NCI-H146 (cell line): ENCODE measurements at regions not wholly inside any gene's neighbourhood (a gene's known extent, or its start where the extent isn't known, plus 50 kb on each side); places are given as distances from the start of the nearest gene placed in this dataset.

Experiments
- DNase-seq: peaks from one replicate; lab custom pipeline; 2025; lab: John Stamatoyannopoulos, UW

DNA sequence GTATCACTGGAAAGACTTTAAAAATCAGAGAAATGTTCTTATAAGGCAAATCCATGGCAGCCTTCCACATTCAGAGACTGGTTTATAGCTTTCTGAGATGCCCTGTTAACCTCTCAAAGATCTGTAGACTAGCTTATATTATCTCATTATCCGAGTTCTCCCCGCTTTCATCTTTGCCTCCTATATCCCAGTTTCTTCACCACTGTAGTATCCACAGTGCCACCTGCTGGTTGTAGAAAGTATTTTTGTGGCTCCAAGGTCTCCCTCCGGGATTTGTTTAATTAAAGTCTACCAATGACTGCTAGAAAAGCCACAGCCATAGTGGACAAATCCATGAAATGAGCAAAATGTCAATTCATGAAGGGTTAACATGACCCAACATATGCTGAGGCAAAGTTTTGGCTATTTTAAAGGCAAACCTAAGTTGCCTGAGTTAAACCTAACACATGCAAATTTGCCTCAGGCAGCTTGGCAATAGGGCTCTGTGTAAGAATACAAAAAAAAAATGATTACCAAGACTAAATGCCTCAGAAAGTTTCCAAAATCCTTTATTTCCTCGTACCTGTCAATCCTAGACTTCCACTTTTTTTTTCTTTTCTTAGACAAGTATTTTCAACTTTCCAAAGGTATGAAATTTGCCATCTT, 218.8 kb upstream of the BMP4 start:
- DNase-seq = peak; percentile 26

DNA sequence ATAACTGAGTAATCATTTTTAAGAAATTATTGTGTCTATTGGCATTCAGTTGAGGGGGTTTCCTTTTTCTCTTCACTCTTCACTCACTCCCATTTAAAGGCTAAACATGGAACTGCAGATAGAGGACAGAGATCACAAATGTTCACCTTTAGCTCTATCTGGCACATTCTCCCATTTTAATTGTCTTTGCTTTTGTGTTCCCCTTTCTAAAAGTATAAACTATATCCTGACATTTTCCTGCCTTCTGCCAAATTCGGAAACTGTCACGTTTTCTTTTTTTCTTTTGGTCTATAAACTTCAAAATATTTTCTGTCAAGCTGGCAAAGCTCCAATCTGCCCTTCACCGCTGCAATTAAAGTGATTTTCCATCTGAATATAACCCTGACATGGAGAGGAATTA, 219.8 kb upstream of the CDKN3 start:
- no peak for DNase-seq

DNA sequence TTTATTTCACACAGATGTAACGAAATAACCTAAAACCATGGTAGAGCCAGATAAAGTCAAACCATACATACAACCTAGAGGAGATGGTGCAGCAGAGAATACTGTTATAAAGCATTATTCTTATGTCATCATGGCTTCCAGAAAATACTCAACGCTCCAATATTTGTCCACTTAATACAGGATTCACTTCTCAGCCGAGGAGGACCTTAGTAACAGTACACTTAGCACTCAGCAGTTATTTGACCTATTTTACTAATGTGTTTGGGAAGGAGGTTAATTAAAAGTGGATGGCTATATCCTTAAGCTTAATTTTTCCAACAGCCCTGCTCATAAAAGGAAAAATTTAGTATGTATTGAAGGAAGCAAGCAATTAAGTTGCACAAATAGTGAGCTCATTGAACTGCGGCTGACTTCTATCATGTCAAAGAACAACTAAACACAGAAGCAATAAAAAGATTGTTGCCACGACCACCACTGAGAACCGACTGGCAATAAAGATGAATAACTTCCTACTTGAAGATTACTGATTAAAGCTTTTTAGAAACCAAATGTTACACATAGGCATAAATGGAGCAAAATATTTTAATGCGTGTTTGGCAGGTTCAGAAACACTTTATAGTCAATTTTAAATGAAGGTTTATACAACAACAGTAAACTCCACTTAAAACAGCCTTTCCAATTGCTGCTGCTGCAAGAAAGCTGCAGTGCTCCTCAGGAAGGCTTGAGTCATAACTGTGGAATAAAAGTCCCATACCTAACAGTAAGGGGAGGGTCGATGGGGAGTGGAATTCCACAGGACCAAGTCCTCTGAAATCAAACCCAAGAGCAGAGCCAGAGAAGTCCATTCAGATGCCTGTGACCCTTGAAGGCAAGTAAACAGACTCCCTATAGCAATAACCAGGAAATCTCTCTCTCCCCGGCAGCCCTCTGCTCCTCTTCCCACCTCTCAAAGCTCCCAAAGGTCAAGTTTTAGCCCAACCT, 218.9 kb upstream of the CDKN3 start:
- no peak for DNase-seq

DNA sequence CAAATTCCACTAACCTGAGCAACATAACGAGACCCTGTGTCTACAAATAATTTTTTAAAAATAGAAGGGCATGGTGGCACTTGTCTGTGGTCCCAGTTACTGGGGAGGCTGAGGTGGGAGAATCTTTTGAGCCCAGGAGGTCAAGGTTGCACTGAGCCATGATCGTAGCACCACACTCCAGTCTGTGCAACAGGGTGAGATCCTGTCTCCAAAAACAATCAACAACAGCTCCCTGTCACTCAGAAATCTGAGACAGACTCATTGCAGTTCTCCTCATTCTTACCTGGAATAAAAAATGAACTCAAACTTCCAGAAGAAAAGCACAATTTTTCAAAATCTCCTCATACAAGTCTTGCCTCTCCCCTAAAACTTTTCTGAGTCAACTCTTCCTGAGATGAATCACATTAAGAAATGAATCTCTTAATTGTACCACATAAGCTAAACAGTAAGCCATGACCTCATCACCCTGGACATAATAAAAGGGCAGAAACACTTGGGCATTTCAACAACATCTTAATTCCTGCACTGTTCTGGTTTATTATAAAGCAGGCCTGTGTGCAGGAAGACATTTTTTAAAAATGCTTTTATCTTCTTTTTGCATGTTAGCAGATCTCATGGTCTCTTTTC, 214.3 kb upstream of the CDKN3 start:
- DNase-seq = no peak

DNA sequence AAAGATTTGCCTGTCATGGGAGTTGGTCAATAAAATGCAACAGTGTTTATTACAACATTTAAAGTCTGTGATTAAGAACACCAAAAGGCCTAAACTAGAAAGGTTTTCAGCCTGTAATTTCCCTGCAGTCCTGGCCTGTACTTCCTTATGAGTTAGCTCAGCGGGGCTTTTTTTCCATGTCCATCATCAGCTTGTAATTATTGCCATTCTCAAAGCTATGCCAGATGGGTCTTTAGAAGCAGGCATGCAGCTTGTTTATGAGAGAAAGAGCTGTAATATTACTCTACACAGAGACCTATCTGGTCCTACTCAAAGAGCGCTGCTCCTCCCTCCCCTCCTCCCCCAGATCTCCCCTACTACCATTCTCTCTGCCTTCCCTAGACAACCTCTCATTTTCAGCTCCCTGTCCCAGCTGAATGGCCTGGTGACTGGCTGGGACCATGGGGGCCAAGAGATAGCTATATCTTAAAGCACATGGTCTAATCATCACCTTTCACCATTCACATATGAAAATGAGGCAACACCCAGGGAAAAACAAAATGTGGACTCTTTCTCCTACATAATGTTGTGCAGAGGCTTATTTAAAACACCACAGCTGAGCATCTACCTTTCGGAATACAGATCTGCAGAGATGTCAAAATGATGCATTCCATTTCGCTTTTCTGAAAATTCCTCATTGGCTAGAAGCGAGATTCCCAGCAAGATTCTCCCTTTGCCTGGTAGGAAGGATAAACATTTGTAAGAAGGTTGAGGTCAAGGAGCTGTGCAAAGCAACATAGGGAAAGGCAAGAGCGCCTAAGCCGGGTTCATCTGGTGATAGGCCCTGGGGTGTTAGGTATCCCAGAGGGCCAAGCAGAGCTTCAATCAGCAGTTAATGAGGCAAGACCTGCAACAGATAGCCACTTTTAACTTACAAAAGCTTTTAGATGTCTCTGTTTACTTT, 209.7 kb upstream of the CDKN3 start:
- no peak for DNase-seq

DNA sequence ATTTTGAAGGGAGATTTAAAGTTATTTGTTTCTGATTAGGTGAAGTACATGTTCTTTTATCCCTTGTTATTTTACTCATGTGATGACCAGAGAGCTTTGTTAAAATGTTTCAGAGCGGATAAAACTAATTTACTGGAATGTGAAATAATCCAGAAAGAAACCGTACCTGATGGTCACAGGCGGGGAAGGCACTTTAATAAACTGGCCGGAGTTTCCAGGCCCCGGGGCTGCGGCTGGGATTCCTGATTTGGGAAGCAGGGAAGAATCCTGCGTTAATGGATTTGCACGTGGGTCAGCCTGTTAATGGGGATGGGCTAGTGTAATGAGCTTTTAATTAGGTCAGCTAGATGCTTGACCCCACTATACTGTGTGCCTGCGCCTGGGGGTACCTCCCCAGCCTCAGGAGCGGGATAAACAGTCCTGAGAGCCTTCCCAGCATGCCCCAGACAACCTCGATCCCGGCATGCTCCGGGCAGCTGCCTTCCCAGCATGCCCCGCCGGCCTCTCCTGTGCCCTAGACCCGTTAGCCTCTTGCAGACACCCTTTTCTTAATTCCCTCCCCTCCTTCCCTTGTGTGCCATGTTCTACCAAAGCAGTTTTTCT, 208.6 kb upstream of the CDKN3 start:
- no peak for DNase-seq

DNA sequence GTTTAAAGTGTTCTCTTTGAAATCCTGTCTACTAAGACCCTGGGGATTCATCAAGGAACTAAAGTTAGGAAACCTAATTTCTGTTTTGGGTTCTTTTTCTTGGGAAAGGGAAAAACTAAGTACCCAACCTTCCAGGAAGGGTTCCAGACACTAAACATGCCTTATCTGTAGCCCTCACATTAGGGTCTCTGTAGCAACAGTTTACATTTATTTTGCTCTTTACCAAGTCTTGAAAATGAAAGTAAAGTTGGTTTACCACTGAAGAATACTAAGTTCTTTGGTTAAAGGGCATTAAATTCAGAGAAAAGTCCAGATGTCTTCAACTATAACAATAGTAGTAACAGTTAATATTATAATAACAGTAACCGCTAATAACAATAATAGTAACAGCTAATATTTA, 207.5 kb upstream of the CDKN3 start:
- no peak for DNase-seq

DNA sequence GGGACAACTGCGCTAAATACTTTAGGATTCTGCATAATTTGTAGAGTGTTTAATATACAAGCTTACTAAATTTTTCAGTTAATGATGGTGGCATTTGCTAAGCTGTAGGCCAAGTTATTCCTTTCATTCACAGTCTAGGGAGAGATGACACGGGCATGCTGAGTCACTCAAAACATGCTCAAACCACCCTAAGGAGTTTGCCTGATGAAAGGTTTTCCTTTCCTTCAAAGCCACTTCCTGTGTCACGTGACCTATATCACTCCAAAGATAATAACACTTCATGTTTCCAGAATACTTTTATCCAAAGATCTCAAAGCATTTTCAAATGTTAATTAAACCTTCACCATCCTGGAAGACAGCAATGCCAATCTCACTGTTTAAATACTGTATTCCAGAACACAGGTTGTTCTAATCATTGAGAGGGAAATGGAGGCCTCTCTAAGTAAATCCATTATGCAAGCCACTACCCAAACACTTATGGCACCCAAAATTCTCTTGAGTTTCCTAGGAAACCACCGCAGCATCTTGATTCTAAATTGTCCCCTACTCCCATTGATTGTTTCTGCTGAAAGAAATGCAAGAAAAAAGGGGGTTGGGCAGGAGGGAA, 207.0 kb upstream of the CDKN3 start:
- no peak for DNase-seq

GRCh38 chr14:54191846-54192245, 205.0 kb upstream of the CDKN3 start:
- DNase-seq = no peak

DNA sequence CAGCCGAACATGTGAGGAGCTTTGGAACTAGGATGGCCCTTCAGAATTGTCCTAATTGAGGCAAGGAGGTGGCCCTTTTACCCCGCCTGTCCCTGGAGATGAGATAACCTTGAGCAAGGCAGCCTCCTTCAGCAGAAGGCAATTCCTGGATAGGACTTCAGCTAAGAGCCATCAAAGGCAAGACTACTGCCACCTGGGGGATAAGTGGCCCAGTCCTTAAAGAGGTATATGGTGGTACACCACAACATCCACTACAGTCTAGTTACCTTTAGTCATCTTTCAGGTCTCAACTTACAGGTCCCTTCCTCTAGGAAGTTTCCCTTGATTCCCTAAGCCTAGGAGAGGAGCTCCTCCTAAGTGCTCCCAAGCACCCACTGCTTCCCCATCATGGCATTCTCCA, 204.2 kb upstream of the CDKN3 start:
- no peak for DNase-seq

DNA sequence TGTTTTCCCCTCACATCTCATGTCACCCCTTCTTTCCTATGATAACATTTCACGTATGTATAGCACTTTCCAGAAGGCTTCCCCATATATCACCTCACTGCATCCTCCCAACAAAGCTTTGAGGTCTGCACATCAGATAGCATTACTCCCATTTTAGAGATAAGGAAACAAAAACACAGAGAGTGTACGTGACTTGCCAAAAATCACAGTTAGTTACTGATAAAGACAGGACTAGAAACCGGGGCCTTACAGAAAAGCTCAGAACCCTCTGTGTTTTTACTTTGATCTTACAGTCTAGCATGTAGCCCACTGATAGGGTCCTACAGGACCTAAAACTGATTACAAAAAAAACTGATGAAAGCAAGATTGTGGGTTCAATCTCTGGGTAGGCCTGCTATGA, 202.9 kb upstream of the CDKN3 start:
- DNase-seq = no peak

DNA sequence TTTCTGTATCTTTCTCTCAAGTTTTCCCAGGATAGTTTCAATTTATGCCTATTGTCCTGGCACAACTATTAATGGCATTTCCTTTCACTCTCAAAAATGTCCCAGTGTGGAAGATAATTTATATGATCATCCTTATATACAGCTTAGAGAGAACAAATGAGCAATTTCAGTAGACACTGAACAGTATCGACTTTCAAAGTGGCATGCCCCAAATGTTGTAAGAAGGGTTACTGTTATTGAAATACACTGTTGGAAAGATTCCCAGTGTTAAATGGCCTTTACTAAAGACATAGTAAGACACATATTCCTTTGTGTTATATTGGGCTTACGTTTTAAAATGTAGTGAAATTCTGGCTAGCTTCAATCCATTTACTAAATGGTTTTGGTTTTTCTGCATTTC, 202.3 kb upstream of the CDKN3 start:
- DNase-seq = no peak

GRCh38 chr14:54197369-54197768, 199.4 kb upstream of the CDKN3 start:
- DNase-seq = no peak

DNA sequence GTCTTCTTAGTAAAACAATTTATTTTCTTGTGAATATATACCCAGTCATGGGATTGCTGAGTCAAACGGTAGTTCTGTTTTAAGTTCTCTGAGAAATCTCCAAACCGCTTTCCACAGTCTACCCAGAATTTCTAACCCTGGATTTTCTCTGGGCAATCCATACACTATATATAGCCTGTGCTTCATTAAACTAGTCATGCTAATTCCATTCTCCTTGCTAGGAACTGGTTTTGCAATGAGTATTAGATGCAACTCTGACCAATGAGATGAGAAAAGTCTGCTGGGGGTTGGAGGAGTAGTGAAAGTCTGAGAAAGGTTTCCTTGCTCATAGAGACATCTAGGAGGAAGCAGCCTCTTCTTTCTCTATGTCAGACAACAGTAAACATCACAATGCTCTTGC, 196.1 kb upstream of the CDKN3 start:
- DNase-seq = no peak

GRCh38 chr14:54202288-54202687, 194.5 kb upstream of the CDKN3 start:
- no peak for DNase-seq

DNA sequence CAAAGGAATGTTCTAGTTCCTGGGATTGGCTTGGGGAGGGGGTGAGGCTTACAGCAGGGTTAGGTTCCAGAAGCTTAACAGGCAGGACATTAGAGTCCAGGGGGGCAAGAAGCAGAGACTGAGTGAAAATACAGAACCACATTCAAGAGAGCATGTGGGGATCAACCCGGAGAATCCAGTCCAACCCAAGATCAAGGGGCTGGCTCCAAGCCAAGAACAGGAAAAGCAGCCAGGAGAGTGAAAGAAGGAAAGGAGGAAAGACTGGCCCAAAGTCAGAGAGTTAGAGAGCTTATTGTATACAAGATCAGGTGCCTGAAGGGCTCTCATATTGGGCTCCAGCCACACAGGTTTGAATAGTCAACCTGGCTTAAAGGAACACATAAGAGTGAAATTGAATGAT, 190.3 kb upstream of the CDKN3 start:
- DNase-seq = no peak

- DNase-seq = no peak
Measured at GRCh38 chr14:54207075-54207474, 189.7 kb upstream of the CDKN3 start.

GRCh38 chr14:54207476-54208462, 189.0 kb upstream of the CDKN3 start:
- no peak for DNase-seq

- no peak for DNase-seq
Measured at GRCh38 chr14:54208751-54209150, 188.1 kb upstream of the CDKN3 start.
